PFSK-1 (cell line): ENCODE measurements at regions not wholly inside any gene's neighbourhood (a gene's known extent, or its start where the extent isn't known, plus 50 kb on each side); places are given as distances from the start of the nearest gene placed in this dataset.

ENCODE experiments used
- FOXP2 ChIP-seq: optimal IDR thresholded peaks from 2 replicates; pipeline ENCODE3; 2011; ENCODE audit warnings: borderline replicate concordance, control low read depth, inconsistent platforms; ENCODE audit not compliant: insufficient read depth; ENCODE audit errors: extremely low read length, extremely low read depth
- POLR2AphosphoS5 ChIP-seq: IDR thresholded peaks from 2 replicates; pipeline ENCODE4 v1.6.1; 2012; ENCODE audit warnings: low read depth, mild to moderate bottlenecking, control low read depth, low read length, moderate library complexity
- REST ChIP-seq, 2 experiments: IDR thresholded peaks; 2 replicates each; pipeline versions ENCODE4 v1.6.1 to v1.8.0; 2011 to 2012; ENCODE audit warnings: low read depth in 2 of 2, low read length in 2 of 2, control low read depth in 1 of 2, inconsistent platforms in 1 of 2, mild to moderate bottlenecking in 1 of 2, moderate library complexity in 1 of 2; ENCODE audit not compliant: insufficient read depth in 1 of 2
- SIN3A ChIP-seq: IDR thresholded peaks from 2 replicates; pipeline ENCODE4 v1.6.1; 2012; ENCODE audit warnings: mild to moderate bottlenecking, low read length, moderate library complexity, borderline replicate concordance; ENCODE audit not compliant: insufficient read depth
- TAF1 ChIP-seq: IDR thresholded peaks from 2 replicates; pipeline ENCODE4 v1.6.1; 2012; ENCODE audit warnings: low read length, control low read depth, borderline replicate concordance; ENCODE audit not compliant: insufficient read depth

GRCh38 chr5:133662578-133662977, 50.2 kb upstream of the FSTL4 start:
- TF ChIP-seq FOXP2 (no peak), REST (IDR thresholded peaks at IDR 0.05; ENCODE audit: insufficient read depth in 1 of 2, low read depth in 2 of 2, low read length in 2 of 2) (no peak), POLR2AphosphoS5 (no peak), TAF1 (no peak), SIN3A (no peak)
